ENCODE measurements at regions not wholly inside any gene's neighbourhood (a gene's known extent, or its start where the extent isn't known, plus 50 kb on each side); places are given as distances from the start of the nearest gene placed in this dataset.
A peak's percentile ranks its signal among the peaks of the same experiment; 100 is the strongest.
"Not testable (repeated sequence)": the region's sequence is repeated elsewhere in the genome, so short reads cannot be mapped to it uniquely, and the experiment has no call there.

DNA sequence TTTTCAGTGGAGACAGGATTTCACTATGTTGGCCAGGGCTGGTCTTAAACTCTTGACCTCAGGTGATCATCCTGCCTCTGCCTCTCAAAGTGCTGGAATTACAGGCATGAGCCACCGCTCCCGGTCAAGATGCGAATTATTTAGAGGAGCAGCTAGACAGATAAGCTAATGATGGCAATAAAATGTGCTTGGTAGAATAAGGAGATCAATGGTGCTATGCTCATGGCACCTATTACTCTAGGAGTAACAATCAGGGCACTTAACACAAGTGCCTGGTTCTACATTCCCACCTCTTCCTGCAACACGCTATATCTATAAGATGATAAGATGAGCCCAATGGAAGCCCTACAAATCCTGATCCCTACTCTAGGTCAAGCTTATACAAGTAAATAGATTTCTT is 61.4 kb upstream of the LOC128125822 start:
- Histone ChIP-seq H3K9ac (ENCODE audit: low read length) (no peak overlapping the region), H3K4me1 (ENCODE audit: insufficient read depth, low read length) (peaks cover 4% of the 10 kb centered on the region), H3K27me3 (ENCODE audit: control insufficient read depth in 1 of 2, insufficient read depth in 2 of 2, low read length in 2 of 2) (no peaks in the 10 kb centered on the region), H3K9me3 (ENCODE audit: low read length) (no peaks in the 10 kb centered on the region), H3K4me3 (ENCODE audit: low read depth in 1 of 2, low read length in 2 of 2) (no peak overlapping the region), H3K27ac (ENCODE audit: low read depth, low read length) (peak overlapping the region; percentile 64), H3K36me3 (ENCODE audit: insufficient read depth, low read length) (no peaks in the 10 kb centered on the region)

DNA sequence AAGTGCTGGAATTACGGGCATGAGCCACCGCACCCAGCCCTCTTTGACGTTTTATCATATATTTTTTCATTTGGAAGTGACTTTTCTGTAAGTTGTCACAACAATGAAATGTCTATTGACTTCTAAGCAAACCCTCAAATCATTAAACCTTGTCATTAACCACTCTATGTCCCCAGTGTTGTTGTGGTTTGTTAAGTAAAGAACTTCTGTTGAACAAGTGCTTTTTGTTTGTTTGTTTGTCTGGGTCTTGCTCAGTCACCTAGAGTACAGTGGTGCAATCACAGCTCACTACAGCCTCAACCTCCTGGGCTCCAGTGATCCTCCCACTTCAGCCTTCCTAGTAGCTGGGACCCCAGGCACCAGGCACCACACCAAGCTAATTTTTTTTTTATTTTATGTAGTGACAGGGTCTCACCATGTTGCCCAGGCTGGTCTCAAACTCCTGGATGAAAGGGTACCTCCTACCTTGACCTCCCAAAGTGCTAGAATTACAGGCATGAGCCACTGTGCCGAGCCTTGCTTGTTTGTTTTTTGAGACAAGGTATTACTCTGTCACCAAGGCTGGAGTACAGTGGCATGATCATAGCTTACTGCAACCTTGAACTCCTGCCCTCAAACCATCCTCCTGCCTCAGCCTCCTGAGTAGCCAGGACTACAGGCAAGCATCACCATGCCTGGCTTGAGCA is 57.6 kb upstream of the LOC128125822 start:
- peaks cover 1% of the 10 kb centered on the region for H3K4me1 ChIP-seq (ENCODE audit: insufficient read depth, low read length)
- no peak overlapping the region for H3K27ac ChIP-seq (ENCODE audit: low read depth, low read length)

DNA sequence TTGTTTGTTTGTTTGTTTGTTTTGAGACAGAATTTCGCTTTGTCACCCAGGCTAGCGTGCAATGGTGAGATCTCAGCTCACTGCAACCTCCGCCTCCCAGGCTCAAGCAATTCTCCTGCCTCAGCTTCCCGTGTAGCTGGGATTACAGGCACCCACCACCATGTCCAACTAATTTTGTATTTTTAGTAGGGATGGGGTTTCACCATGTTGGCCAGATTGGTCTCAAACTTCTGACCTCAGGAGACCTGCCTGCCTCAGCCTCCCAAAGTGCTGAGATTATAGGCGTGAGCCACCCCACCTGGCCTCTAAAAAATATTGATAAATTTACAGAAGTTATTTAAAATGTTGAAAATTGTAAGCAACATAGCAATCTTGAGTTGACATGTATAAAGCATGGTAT is 57.1 kb upstream of the LOC128125822 start:
- not testable (repeated sequence) for H3K27ac ChIP-seq (ENCODE audit: low read depth, low read length); H3K4me1 ChIP-seq (ENCODE audit: insufficient read depth, low read length); H3K27me3 ChIP-seq (ENCODE audit: control insufficient read depth in 1 of 2, insufficient read depth in 2 of 2, low read length in 2 of 2); H3K9ac ChIP-seq (ENCODE audit: low read length); H3K36me3 ChIP-seq (ENCODE audit: insufficient read depth, low read length); H3K4me3 ChIP-seq (ENCODE audit: low read depth in 1 of 2, low read length in 2 of 2); H3K9me3 ChIP-seq (ENCODE audit: low read length)

More for the DNA sequence above, 57.6 kb upstream of the LOC128125822 start:
- Histone ChIP-seq H3K9ac (ENCODE audit: low read length) (no peak overlapping the region), H3K4me3 (ENCODE audit: low read depth in 1 of 2, low read length in 2 of 2) (no peak overlapping the region), H3K36me3 (ENCODE audit: insufficient read depth, low read length) (no peaks in the 10 kb centered on the region), H3K27me3 (ENCODE audit: control insufficient read depth in 1 of 2, insufficient read depth in 2 of 2, low read length in 2 of 2) (no peaks in the 10 kb centered on the region), H3K9me3 (ENCODE audit: low read length) (no peaks in the 10 kb centered on the region)

DNA sequence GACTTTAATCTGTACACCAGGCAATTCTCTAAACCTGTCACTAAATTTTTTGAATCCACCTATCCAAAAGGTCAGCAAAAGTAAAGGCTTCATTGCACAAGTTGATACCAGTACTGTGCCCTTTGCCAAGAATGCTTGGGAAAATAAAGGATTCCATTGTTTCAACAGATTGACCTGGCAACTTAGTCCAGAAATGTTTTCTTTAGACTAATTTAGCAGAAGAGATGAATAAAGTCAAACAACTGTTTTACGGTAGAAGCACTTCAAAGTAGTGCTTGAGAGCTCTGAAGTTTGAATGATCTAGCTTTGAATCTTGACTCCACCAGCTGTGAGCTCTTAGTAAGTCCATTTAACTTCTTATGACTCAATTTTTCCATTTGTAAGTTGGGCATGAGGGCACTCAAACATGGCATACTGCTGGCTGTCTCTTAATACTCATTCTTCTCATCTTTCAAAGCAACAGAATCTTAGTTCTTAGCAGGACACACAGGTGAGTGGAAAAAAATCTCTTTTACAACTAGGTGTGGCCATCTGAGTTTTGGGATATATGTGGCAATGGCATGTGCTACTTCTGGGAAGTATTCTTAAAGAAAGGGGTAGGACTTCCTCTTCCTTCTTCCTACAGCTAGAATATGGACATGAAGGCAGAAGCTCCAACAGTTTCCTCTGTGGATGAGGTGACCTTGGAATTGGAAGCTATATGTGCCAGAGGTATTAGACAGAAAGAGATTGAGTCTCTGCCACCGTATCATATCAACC is 55.9 kb upstream of the LOC128125822 start:
- no peaks in the 10 kb centered on the region for H3K36me3 ChIP-seq (ENCODE audit: insufficient read depth, low read length)
- no peaks in the 10 kb centered on the region for H3K27me3 ChIP-seq (ENCODE audit: control insufficient read depth in 1 of 2, insufficient read depth in 2 of 2, low read length in 2 of 2)
- no peak overlapping the region for H3K4me3 ChIP-seq (ENCODE audit: low read depth in 1 of 2, low read length in 2 of 2)
- H3K9me3 ChIP-seq (ENCODE audit: low read length), result no peaks in the 10 kb centered on the region
- H3K27ac ChIP-seq (ENCODE audit: low read depth, low read length), result no peak overlapping the region
- no peaks in the 10 kb centered on the region for H3K4me1 ChIP-seq (ENCODE audit: insufficient read depth, low read length)
- H3K9ac ChIP-seq (ENCODE audit: low read length), result no peak overlapping the region

DNA sequence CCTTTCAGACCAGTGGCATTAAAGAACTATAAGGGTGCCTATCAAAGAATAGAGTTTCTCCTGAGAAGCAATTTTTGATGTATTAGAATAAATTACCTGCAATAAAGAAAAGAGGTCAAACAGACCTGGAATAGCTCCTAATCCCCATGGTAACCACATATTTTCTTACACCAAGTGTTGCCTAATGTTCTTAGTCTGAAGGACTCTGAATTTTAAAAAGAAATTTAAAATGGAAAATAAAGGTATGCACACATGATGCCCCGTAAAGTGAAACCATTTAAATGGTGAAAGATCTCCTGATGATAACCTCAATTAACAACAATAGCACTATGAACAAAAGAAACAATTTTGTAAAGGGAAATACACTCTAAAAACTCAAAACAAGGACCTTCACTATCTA is 55.1 kb upstream of the LOC128125822 start:
- Histone ChIP-seq H3K9ac (ENCODE audit: low read length) (no peak overlapping the region), H3K4me1 (ENCODE audit: insufficient read depth, low read length) (no peaks in the 10 kb centered on the region), H3K36me3 (ENCODE audit: insufficient read depth, low read length) (no peaks in the 10 kb centered on the region), H3K4me3 (ENCODE audit: low read depth in 1 of 2, low read length in 2 of 2) (no peak overlapping the region), H3K9me3 (ENCODE audit: low read length) (no peaks in the 10 kb centered on the region), H3K27me3 (ENCODE audit: control insufficient read depth in 1 of 2, insufficient read depth in 2 of 2, low read length in 2 of 2) (no peaks in the 10 kb centered on the region), H3K27ac (ENCODE audit: low read depth, low read length) (no peak overlapping the region)

DNA sequence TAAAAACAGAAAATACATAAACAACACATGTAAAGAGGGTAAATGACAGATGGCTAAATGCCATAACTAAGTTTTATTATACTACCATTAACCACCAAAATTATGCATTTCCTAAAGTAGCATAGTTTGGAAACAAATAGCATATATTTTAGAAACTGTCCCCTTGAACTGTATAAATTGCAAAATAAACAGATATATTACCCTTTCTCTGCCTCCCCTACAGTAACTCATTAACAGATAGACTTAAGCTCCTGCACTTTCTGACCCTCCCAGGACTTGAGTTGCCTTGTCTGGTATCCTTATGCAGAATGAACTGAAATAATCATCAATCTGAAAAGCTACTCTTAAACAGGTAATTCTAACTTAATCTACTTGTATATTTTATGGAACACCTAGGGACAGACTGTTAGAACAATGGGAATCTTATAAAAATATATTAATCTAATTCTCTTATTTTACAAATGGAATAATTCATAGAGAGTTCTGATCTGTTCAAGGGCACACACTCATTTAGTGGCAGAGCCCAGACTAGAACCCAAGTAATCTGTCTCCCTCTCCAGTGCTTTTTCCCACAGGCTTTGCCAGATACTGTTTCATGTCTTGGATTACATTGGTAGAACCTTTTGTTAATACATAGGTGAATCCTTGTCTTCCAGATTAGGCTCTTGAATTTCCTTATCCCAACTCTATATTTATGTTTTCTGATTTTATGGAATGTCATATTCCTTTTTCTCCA is 50.6 kb upstream of the LOC128125822 start:
- no peak overlapping the region for H3K4me3 ChIP-seq (ENCODE audit: low read depth in 1 of 2, low read length in 2 of 2)
- no peaks in the 10 kb centered on the region for H3K9me3 ChIP-seq (ENCODE audit: low read length)
- H3K9ac ChIP-seq (ENCODE audit: low read length), result no peak overlapping the region
- no peaks in the 10 kb centered on the region for H3K27me3 ChIP-seq (ENCODE audit: control insufficient read depth in 1 of 2, insufficient read depth in 2 of 2, low read length in 2 of 2)
- H3K4me1 ChIP-seq (ENCODE audit: insufficient read depth, low read length), result no peaks in the 10 kb centered on the region
- no peaks in the 10 kb centered on the region for H3K36me3 ChIP-seq (ENCODE audit: insufficient read depth, low read length)
- no peak overlapping the region for H3K27ac ChIP-seq (ENCODE audit: low read depth, low read length)
